Adipocyte (in vitro differentiated cells): ENCODE measurements at regions not wholly inside any gene's neighbourhood (a gene's known extent, or its start where the extent isn't known, plus 50 kb on each side); places are given as distances from the start of the nearest gene placed in this dataset.
"Not testable (repeated sequence)": the region's sequence is repeated elsewhere in the genome, so short reads cannot be mapped to it uniquely, and the experiment has no call there.

Experiments
- DNase-seq: peaks from one replicate; pipeline ENCODE4 v3.0.0-alpha.2; 2015; ENCODE audit warnings: low read depth
- H3K27me3 ChIP-seq: replicated peaks from 2 replicates; pipeline ENCODE4 v1.7.0; 2013; ENCODE audit warnings: mild to moderate bottlenecking, low read length, moderate library complexity; ENCODE audit not compliant: control insufficient read depth, insufficient read depth
- H3K36me3 ChIP-seq: 2 replicates; pipeline ENCODE4 v1.7.0; 2013; ENCODE audit warnings: low read length, mild to moderate bottlenecking, moderate library complexity; ENCODE audit not compliant: control insufficient read depth, insufficient read depth, severe bottlenecking
- H3K4me1 ChIP-seq: 2 replicates; pipeline ENCODE4 v1.7.0; 2013; ENCODE audit warnings: mild to moderate bottlenecking, low read length, moderate library complexity; ENCODE audit not compliant: control insufficient read depth, insufficient read depth
- H3K4me3 ChIP-seq: 2 replicates; pipeline ENCODE4 v1.7.0; 2013; ENCODE audit warnings: mild to moderate bottlenecking, low read length, moderate library complexity
- H3K9ac ChIP-seq: 2 replicates; pipeline ENCODE4 v1.7.0; 2013; ENCODE audit warnings: mild to moderate bottlenecking, low read length, moderate library complexity
- H3K9me3 ChIP-seq: 2 replicates; pipeline ENCODE4 v1.7.0; 2013; ENCODE audit warnings: mild to moderate bottlenecking, low read length, moderate library complexity; ENCODE audit not compliant: control insufficient read depth

DNA sequence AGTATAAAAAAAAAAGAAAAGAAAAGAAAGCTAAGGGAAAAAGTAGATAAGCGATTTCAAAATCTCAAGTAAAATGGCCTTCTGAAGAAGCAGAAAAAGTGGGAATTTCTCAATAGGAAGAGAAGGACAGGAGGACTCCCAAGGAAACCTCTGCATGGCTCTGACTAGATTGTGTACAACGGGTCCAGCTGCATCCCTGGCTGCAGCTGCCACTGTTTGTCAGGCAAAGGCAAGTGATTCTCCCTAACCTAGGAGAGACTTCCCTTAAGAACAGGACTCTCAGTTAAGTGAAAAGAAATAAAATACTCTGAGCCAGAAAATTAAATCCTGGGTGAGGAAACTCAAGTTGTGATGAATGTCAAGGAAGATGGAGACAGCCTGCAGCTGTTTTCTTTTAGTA lies 298.6 kb upstream of the KIAA1217 start:
- Histone ChIP-seq H3K9ac (no peak overlapping the region), H3K27me3 (no peaks in the 10 kb centered on the region), H3K4me3 (no peak overlapping the region), H3K36me3 (no peaks in the 10 kb centered on the region), H3K4me1 (no peaks in the 10 kb centered on the region), H3K9me3 (peaks cover 6% of the 10 kb centered on the region)
- DNase-seq: no peak

DNA sequence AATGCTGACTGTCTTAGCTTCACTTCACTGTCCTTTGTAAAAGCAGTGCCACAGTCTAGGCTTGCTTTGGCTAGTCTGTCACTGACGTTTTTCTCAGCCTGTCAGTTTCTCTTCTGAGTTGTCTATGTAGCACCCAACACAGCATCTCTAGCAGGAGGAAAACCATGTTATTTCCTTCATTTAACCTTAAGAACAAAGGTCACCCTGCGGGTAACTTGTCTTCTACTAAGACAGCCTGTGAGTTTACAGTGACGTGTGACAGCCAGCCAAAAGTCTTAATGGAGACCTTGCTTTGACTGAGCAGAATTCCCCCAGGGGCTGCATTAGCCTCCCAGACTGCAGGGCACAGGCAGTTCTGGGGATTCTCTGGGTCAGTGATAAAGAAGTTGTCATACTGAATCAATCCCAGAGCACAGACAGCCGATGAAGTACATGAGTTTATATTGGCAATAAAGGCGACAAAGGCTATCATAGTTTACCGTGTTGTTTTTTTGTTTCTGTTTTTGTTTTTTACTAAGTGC lies 296.0 kb upstream of the KIAA1217 start:
- Histone ChIP-seq H3K9ac (no peak overlapping the region), H3K36me3 (no peaks in the 10 kb centered on the region), H3K27me3 (peaks cover 9% of the 10 kb centered on the region), H3K4me1 (no peaks in the 10 kb centered on the region), H3K9me3 (peaks cover 5% of the 10 kb centered on the region), H3K4me3 (no peak overlapping the region)
- DNase-seq: no peak

DNA sequence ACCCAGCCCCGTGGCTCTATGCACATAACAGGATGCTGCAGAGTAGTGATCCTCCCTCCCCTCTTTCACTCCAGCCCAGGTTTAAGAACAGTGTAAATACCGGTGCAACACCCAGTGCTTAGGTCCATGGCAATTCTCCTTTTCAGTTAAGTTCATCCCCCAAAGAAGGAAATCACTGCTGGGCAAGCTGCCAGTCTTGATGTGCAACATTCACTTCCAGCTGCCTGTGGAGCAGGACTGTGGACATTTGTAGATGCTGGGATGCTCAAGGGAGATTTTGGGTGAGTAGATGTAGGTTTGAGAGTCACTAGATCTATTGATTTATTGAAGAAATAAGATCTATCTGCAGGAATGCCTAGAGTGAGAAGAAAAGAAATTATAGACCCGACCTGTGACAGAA lies 294.3 kb upstream of the KIAA1217 start:
- Histone ChIP-seq H3K36me3 (no peaks in the 10 kb centered on the region), H3K27me3 (peaks cover 9% of the 10 kb centered on the region)
- no peak for DNase-seq

DNA sequence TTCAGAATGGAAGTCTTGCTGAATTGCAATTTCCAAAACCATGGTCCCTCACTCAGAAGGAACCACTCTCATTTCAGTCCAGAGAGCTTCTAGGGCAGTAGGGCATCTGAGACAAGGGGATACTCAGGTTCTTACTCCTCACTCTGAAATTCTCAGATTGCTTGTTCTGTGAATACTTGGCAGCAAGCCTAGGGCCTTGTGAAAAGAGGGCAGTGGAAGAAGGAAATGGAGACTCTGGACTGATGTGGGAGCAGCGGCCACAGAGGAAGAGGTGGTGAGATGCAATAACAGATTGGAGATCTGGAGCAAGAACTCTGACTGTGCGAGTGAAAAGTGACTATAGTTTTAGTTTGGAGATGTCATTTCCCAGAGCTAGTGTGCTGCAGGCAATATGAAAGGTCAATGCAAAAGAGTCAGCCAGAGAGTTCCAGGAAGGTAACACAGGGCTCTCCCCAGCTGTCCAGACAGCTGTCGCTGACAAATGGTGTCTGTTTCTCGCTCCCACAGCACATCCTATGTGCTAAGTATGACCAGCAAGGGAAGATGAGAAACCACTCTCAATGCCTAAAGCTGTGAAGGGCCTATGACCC lies 291.6 kb upstream of the KIAA1217 start:
- DNase-seq: no peak
- Histone ChIP-seq H3K4me3 (no peak overlapping the region), H3K9ac (no peak overlapping the region), H3K4me1 (no peaks in the 10 kb centered on the region), H3K36me3 (no peaks in the 10 kb centered on the region), H3K27me3 (peaks cover 9% of the 10 kb centered on the region), H3K9me3 (peaks cover 8% of the 10 kb centered on the region)

More for the DNA sequence above, 294.3 kb upstream of the KIAA1217 start:
- Histone ChIP-seq H3K4me1 (no peaks in the 10 kb centered on the region), H3K4me3 (no peak overlapping the region), H3K9me3 (no peaks in the 10 kb centered on the region), H3K9ac (no peak overlapping the region)

DNA sequence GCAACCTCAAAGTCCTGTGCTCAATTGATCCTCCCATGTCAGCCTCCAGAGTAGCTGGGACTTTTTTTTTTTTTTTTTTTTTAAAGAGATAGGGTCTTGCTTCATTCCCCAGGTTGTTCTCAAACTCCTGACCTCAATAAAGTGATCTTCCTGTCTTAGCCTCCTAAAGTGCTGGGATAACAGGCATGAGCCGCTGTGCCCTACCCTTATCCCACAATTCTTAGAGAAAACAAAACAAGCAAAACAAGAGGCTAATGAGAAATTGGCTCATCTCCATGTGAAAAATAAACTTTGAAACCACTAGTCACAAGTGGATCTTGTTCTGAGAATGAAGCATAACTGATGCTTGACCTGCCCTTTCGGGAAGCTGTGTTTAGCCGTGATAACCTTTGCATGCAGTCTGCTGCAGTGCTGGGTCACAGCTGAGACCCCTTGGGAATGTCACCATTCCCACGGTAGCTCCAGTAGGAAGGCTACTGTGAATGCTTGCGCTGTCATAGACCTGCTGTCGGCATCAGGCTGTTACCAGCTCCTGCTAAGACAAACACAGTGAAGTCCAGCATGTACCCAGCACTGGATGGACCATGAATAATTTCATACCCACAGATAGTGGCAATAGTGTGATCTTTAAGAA lies 290.7 kb upstream of the KIAA1217 start:
- Histone ChIP-seq H3K27me3 (peaks cover 9% of the 10 kb centered on the region), H3K4me1 (no peaks in the 10 kb centered on the region), H3K36me3 (no peaks in the 10 kb centered on the region), H3K4me3 (no peak overlapping the region), H3K9ac (no peak overlapping the region), H3K9me3 (peaks cover 8% of the 10 kb centered on the region)
- no peak for DNase-seq

DNA sequence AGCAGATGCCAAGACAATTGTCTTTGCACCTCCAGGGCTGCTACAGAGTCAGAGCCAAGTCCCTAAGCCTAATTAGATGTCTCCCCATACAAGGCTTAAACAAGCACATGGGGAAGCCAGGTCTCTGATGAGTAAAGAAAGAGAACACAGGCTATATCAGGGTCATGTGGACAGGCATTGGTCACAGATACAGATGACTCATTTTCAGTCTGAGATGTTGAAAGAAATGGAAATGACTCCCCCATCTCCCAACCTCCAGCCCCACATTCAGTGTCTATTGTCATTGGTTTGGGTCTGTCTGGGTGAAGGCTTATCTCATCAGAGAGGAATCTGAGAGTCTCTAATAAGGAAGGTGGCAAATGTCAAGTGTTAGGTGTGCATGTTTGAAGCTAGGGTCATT lies 290.1 kb upstream of the KIAA1217 start:
- H3K4me1 ChIP-seq: no peaks in the 10 kb centered on the region
- no peaks in the 10 kb centered on the region for H3K36me3 ChIP-seq
- H3K4me3 ChIP-seq: no peak overlapping the region
- no peak for DNase-seq
- H3K9me3 ChIP-seq: peaks cover 8% of the 10 kb centered on the region
- H3K9ac ChIP-seq: no peak overlapping the region
- peaks cover 9% of the 10 kb centered on the region for H3K27me3 ChIP-seq

DNA sequence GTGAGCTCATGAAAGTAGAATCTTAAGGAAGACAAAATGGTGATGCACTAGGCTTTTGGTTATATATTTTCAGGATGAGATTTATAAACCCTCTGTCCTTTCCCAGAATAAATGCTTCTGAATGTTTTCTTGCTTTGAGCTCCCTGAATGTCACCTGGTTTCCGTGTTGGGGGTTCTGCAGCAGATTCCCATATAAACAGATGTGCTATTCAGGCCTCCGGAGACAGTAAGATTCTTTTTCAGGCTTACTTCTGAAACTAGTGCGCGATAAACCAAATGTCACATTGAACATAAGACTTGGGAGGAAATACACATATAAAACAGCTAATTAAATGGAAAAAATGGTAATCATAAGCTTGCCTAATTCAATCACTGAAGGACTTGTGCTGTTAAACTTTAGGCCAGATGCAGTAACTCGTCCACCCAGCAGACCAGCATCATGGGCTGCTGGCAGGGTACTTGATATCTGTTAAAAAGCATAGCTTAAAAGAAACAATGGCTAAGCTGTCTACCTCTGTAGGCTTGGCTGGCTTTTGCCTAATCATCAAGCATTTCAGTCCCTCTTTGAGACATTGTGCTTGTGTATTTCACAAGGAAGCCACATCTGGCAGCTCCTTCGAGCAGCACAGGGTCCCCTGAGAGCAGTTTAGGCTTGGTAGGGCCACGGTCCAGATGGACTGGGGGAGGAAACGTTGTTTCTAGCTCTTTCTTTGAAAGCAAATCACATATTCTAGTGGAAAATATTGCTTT lies 281.2 kb upstream of the KIAA1217 start:
- Histone ChIP-seq H3K4me1 (peaks cover 6% of the 10 kb centered on the region), H3K36me3 (no peaks in the 10 kb centered on the region), H3K9ac (no peak overlapping the region), H3K4me3 (no peak overlapping the region), H3K27me3 (peaks cover 4% of the 10 kb centered on the region), H3K9me3 (no peaks in the 10 kb centered on the region)
- DNase-seq: no peak

DNA sequence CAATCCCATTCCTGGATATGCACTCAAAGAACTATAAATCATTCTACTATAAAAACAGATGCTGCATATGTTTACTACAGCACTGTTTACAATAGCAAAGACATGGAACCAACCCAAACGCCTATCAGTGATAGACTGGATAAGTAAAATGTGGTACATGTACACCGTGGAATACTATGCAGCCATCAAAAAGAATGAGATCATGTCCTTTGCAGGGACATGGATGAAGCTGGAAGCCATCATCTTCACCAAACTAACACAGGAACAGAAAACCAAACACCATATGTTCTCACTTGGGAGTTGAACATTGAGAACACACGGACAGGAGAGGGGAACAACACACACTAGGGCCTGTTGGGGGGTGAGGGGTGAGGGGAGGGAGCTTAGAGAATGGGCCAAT lies 274.9 kb upstream of the KIAA1217 start:
- not testable (repeated sequence) for H3K27me3 ChIP-seq, H3K9ac ChIP-seq, H3K4me1 ChIP-seq, H3K36me3 ChIP-seq, DNase-seq, H3K9me3 ChIP-seq, H3K4me3 ChIP-seq

DNA sequence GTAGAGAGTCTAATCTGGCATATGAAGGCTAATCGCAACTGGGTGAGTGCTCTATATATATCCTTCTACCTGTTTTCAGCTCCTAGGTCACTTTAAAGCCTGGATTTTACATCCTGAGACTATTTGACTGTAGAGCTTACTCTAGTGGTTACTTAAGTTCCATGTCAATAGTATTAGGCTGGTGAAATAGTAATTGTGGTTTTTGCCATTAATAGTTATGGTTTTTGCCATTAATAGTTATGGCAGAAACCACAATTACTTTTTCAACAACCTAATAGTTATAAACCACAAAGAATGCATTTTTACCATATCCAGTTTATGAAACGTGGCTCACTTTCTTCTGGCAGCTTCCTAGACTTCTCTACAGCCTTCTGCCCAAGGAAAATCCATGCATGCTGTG lies 263.1 kb upstream of the KIAA1217 start:
- Histone ChIP-seq H3K9ac (no peak overlapping the region), H3K9me3 (no peaks in the 10 kb centered on the region), H3K4me1 (no peaks in the 10 kb centered on the region), H3K36me3 (no peaks in the 10 kb centered on the region), H3K27me3 (no peaks in the 10 kb centered on the region), H3K4me3 (no peak overlapping the region)
- no peak for DNase-seq

DNA sequence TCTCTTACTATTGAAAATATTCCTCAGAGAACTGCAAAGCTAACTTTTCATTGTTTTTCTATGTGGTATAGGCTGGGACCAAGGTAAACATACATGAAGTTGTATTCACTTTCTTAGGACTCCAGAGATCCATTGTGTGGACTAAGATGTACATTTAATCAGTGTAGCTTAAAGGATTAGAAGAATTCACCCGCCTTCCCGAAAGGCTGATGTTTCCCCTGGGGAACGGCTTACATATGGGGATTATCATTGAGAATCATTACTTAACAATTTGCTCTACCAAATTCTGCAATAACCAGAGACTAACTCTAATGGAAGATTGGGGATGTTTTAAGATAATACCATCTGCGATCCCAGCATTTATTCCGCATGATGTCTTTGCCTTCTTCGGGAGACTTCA lies 257.1 kb upstream of the KIAA1217 start:
- no peak overlapping the region for H3K9ac ChIP-seq
- peaks cover 19% of the 10 kb centered on the region for H3K9me3 ChIP-seq
- H3K27me3 ChIP-seq: no peaks in the 10 kb centered on the region
- H3K4me3 ChIP-seq: no peak overlapping the region
- no peak for DNase-seq
- no peaks in the 10 kb centered on the region for H3K4me1 ChIP-seq
- H3K36me3 ChIP-seq: no peaks in the 10 kb centered on the region

DNA sequence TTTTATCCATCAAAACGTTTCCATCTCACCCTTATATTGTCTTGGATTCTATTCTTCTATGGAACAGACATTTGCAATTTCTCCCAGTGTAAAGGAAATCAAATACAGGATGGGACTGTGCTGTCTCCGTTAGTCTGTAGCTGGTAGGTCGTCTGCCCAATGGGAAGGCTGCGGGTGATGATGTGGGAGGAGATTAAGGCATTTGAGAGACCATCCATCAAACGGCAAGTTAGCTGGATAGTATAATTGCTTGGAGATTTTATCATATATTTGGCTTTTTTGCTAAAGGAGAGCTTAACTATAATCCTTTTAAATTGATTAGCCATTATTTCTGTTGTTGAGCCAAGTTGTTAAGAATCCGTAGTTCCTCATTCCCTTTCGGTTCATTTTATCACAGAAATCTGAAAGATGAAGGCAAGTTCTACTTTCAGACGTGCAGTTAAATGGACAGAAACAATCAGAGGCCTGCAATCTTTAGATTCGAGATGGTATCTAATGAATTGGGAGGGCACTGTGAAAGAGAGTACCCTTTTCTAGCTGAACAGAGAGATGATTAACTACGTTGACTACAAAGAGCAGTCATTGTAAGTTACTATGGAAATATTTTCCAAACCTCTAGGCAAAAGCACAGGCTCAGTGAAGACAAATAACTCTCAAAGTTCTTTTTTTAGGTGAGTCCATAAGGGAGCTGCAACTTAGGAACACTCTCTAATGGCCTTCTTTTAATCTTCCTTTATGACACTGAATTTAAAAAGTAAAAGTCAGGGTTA lies 253.3 kb upstream of the KIAA1217 start:
- Histone ChIP-seq H3K4me1 (no peaks in the 10 kb centered on the region), H3K9me3 (peaks cover 19% of the 10 kb centered on the region), H3K36me3 (no peaks in the 10 kb centered on the region), H3K4me3 (no peak overlapping the region), H3K27me3 (peaks cover 2% of the 10 kb centered on the region), H3K9ac (no peak overlapping the region)
- DNase-seq: no peak
